ENCODE measurements at regions not wholly inside any gene's neighbourhood (a gene's known extent, or its start where the extent isn't known, plus 50 kb on each side); places are given as distances from the start of the nearest gene placed in this dataset.

DNA sequence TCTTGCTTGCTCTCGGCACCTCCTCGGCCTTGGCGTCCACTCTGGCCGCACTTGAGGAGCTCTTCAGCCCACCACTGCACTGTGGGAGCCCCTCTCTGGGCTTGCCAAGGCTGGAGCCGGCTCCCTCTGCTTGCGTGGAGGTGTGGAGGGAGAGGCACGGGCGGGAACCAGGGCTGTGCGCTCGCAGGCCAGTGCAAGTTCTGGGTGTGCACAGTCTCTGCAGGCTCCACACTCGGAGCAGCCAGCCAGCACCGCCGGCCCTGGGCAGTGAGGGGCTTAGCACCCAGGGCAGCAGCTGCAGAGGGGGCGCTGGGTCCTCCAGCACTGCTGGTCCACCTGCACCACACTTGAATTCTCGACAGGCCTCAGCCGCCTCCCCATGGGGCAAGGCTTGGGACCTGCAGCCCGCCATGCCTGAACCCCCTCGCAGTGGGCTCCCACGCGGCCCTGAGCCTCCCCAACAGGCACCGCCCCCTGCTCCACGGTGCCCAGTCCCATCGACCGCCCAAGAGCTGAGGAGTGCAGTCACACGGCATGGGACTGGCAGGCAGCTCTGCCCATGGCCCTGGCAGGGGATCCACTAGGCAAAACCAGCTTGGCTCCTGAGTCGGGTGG lies 411.2 kb upstream of the CHAC2 start:
- Histone ChIP-seq H3K27me3 (no peaks in the 10 kb centered on the region), H3K4me1 (no peaks in the 10 kb centered on the region), H3K4me3 (no peak overlapping the region), H3K27ac (no peak overlapping the region), H3K9me3 (no peaks in the 10 kb centered on the region), H3K36me3 (no peaks in the 10 kb centered on the region)
- DNase-seq (ENCODE audit: low spot score in 2 of 2) = no peak
- no peak for TF ChIP-seq POLR2AphosphoS5 (IDR thresholded peaks at IDR 0.05)
- TF ChIP-seq, protein P1, sequence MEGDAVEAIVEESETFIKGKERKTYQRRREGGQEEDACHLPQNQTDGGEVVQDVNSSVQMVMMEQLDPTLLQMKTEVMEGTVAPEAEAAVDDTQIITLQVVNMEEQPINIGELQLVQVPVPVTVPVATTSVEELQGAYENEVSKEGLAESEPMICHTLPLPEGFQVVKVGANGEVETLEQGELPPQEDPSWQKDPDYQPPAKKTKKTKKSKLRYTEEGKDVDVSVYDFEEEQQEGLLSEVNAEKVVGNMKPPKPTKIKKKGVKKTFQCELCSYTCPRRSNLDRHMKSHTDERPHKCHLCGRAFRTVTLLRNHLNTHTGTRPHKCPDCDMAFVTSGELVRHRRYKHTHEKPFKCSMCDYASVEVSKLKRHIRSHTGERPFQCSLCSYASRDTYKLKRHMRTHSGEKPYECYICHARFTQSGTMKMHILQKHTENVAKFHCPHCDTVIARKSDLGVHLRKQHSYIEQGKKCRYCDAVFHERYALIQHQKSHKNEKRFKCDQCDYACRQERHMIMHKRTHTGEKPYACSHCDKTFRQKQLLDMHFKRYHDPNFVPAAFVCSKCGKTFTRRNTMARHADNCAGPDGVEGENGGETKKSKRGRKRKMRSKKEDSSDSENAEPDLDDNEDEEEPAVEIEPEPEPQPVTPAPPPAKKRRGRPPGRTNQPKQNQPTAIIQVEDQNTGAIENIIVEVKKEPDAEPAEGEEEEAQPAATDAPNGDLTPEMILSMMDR (IDR thresholded peaks at IDR 0.05) = no peak
- no peak for TF ChIP-seq POLR2A (IDR thresholded peaks at IDR 0.05)
- no peak for TF ChIP-seq EP300 (IDR thresholded peaks at IDR 0.05)
- 90% methylated on average over 18 of the region's 26 CpGs for WGBS

DNA sequence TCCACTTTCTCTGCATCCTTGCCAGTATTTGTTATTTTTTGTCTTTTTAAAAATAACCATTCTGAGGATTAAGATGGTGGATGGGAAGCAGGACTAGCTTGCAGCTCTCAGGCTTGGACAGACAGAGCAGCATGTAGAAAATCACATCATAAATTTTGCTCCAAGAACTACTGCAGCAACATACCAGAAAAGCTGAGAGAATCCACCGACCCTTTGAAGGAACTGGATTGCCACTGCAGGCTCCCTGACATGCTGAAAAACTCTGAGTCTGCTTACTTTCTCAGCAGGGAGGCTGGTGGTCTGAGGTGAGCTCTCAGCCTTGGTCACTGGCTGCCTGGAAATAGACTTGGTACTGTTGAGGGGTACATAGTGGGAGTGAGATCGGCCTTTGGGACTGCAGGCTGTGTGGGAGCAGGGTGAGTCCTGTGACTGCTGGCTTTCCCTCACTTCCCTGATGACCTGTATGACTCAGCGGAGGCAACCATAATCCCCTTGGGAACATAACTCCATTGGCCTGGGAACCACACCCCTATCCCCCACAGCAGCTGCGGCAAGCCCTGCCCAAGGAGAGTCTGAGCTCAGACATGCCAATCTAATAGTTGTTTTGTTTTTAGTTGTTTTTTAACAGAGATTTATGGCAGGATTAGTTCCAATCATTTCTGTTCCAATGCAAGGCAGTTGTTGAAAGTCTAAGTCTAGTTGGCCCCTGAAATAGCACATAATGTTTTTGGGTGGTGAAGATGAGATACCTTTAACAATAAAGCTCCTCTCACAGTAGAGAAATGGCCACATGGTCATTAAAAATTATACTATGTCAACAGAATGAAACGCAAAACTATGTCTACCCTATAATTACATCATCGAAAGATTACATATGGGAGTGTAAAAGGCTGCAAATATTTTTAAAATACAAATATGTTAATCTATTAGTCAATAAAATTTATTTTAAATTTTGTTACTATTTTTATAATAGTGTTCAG lies 414.2 kb upstream of the CHAC2 start:
- Histone ChIP-seq H3K27me3 (no peaks in the 10 kb centered on the region), H3K9me3 (no peaks in the 10 kb centered on the region), H3K27ac (peak overlapping the region; percentile 75), H3K4me3 (no peak overlapping the region), H3K36me3 (no peaks in the 10 kb centered on the region), H3K4me1 (no peaks in the 10 kb centered on the region)
- WGBS = 64% methylated on average over 5 of the region's 6 CpGs
- TF ChIP-seq EP300 (IDR thresholded peaks at IDR 0.05) (no peak), POLR2AphosphoS5 (IDR thresholded peaks at IDR 0.05) (no peak)
- DNase-seq (ENCODE audit: low spot score in 2 of 2) = peak in 1 of 2 donors; percentile 68

DNA sequence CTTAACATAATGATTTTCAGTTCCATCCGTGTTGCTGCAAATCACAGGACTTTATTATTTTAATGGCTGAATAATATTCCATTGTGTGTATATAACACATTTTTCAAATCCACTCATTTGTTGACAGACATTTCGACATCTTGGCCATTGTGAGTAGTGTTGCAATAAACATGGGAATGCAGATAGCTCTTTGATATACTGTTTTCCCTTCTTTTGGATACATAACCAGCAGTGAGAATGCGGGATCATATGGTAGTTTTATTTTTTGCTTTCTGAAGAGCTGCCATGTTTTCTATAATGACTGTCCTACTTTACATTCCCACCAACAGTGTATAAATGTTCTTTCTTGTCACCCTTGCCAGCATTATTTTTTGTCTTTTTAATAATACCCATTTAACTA lies 420.3 kb upstream of the CHAC2 start:
- Histone ChIP-seq H3K9me3 (no peaks in the 10 kb centered on the region), H3K36me3 (no peaks in the 10 kb centered on the region), H3K27me3 (no peaks in the 10 kb centered on the region), H3K4me3 (no peak overlapping the region), H3K27ac (no peak overlapping the region), H3K4me1 (no peaks in the 10 kb centered on the region)
- WGBS = 79% methylated on average over 3 of the region's 3 CpGs
- TF ChIP-seq, protein P1 (IDR thresholded peaks at IDR 0.05) = no peak
- TF ChIP-seq POLR2AphosphoS5 (IDR thresholded peaks at IDR 0.05) (no peak), EP300 (IDR thresholded peaks at IDR 0.05) (no peak), POLR2A (IDR thresholded peaks at IDR 0.05) (no peak)
- no peak for DNase-seq (ENCODE audit: low spot score in 2 of 2)

DNA sequence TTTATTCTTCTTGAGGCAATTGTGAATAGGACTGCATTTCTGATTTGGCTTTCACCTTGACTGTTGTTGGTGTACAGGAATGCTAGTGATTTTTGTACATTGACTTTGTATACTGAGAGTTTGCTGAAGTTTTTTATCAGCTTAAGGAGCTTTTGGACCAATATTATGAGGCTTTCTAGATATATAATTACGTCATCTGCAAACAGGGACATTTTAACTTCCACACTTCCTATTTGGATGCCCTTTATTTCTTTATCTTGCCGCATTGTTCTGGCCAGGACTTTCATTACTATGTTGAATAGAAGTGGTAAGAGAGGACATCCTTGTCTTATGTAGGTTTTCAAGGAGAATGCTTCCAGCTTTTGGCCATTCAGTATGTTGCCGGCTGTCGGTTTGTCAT lies 425.4 kb upstream of the CHAC2 start:
- no peaks in the 10 kb centered on the region for H3K36me3 ChIP-seq
- TF ChIP-seq, protein P1 (IDR thresholded peaks at IDR 0.05) = no peak
- no peak for TF ChIP-seq EP300 (IDR thresholded peaks at IDR 0.05)
- TF ChIP-seq POLR2A (IDR thresholded peaks at IDR 0.05) = no peak
- no peak for TF ChIP-seq POLR2AphosphoS5 (IDR thresholded peaks at IDR 0.05)
- H3K27me3 ChIP-seq = no peaks in the 10 kb centered on the region
- no peak for DNase-seq (ENCODE audit: low spot score in 2 of 2)
- H3K9me3 ChIP-seq = no peaks in the 10 kb centered on the region
- no peak overlapping the region for H3K4me3 ChIP-seq
- H3K4me1 ChIP-seq = no peaks in the 10 kb centered on the region
- WGBS = 61% methylated on average over 3 of the region's 4 CpGs
- no peak overlapping the region for H3K27ac ChIP-seq

DNA sequence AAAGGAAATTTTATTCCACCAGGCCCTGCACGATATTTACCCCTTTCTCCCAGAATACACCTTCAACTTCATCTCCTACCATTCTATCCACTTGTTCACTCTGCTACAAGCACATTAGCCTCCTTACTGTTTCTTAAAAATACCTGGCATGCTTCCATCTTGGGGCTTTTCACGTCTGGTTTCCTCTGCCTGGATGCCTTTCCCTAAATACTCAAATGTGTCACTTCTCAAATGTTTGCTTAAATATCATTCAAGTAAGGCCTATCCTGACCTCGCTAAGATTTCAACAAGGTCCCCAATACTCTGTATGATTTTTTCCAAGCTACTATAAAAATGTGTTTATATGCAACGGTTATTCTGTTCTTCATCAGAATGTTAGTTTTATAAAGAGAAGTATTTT lies 433.0 kb upstream of the CHAC2 start:
- TF ChIP-seq EP300 (IDR thresholded peaks at IDR 0.05) (no peak), POLR2A (IDR thresholded peaks at IDR 0.05) (no peak), POLR2AphosphoS5 (IDR thresholded peaks at IDR 0.05) (no peak)
- TF ChIP-seq, protein P1 (IDR thresholded peaks at IDR 0.05) = no peak
- Histone ChIP-seq H3K9me3 (no peaks in the 10 kb centered on the region), H3K36me3 (no peaks in the 10 kb centered on the region), H3K4me3 (no peak overlapping the region), H3K27ac (no peak overlapping the region), H3K27me3 (no peaks in the 10 kb centered on the region), H3K4me1 (no peaks in the 10 kb centered on the region)
- DNase-seq (ENCODE audit: low spot score in 2 of 2) = no peak
- 57% methylated on average over 4 of the region's 4 CpGs for WGBS

Data from suprapubic skin (tissue), 4 donors.